ENCODE measurements at regions not wholly inside any gene's neighbourhood (a gene's known extent, or its start where the extent isn't known, plus 50 kb on each side); places are given as distances from the start of the nearest gene placed in this dataset.

GRCh38 chr3:153334558-153334957 is 172.5 kb downstream of the RAP2B start:
- no peaks in the 10 kb centered on the region for H3K27me3 ChIP-seq (ENCODE audit: control insufficient read depth in 3 of 3, insufficient read depth in 3 of 3, low read length in 3 of 3)
- H3K4me3 ChIP-seq (ENCODE audit: low read depth in 1 of 3, low read length in 3 of 3) = no peak overlapping the region
- no peak for DNase-seq
- FAIRE-seq = no peak
- H3K36me3 ChIP-seq (ENCODE audit: control insufficient read depth in 3 of 3, insufficient read depth in 2 of 3, low read depth in 1 of 3, low read length in 3 of 3) = no peaks in the 10 kb centered on the region
- 92 to 100% (median 94%) methylated on average over 1 of the region's 1 CpG for WGBS, 3 donors
- no peaks in the 10 kb centered on the region for H3K4me1 ChIP-seq (ENCODE audit: control insufficient read depth in 3 of 3, insufficient read depth in 2 of 3, low read depth in 1 of 3, low read length in 2 of 3)
- no peak overlapping the region for H3K27ac ChIP-seq (ENCODE audit: low read depth in 1 of 3, low read length in 2 of 3)
- no peaks in the 10 kb centered on the region for H3K9me3 ChIP-seq (ENCODE audit: control insufficient read depth in 2 of 2, insufficient read depth in 1 of 2, low read depth in 1 of 2, low read length in 1 of 2)

DNA sequence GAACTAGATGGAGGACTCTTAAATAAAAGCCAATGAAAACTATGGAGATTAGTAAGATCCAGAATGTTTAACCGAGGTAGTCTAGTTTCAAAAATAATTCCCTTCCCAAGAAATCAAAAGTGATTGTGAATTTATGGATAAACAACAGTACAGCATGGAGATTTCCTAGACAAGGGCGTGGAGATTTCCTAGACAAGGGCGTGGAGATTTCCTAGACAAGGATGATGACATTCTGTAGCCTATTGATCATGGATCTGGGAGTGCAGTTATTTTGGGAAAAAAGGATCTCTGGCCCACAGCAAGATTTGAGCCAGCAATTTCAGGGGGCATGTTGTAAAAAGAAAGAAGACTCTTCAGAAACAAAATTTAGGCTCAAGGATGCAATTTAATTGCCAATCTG is 175.3 kb downstream of the RAP2B start:
- Histone ChIP-seq H3K36me3 (ENCODE audit: control insufficient read depth in 3 of 3, insufficient read depth in 2 of 3, low read depth in 1 of 3, low read length in 3 of 3) (no peaks in the 10 kb centered on the region), H3K4me3 (ENCODE audit: low read depth in 1 of 3, low read length in 3 of 3) (no peak overlapping the region), H3K27me3 (ENCODE audit: control insufficient read depth in 3 of 3, insufficient read depth in 3 of 3, low read length in 3 of 3) (no peaks in the 10 kb centered on the region), H3K9me3 (ENCODE audit: control insufficient read depth in 2 of 2, insufficient read depth in 1 of 2, low read depth in 1 of 2, low read length in 1 of 2) (peaks cover 0 to 7% of the 10 kb centered on the region in 2 donors), H3K4me1 (ENCODE audit: control insufficient read depth in 3 of 3, insufficient read depth in 2 of 3, low read depth in 1 of 3, low read length in 2 of 3) (no peaks in the 10 kb centered on the region), H3K27ac (ENCODE audit: low read depth in 1 of 3, low read length in 2 of 3) (no peak overlapping the region)
- no peak for FAIRE-seq
- 64 to 85% (median 66%) methylated on average over 3 of the region's 3 CpGs for WGBS, 3 donors
- DNase-seq = no peak

- DNase-seq (no peak), FAIRE-seq (no peak)
- Histone ChIP-seq H3K9me3 (ENCODE audit: control insufficient read depth in 2 of 2, insufficient read depth in 1 of 2, low read depth in 1 of 2, low read length in 1 of 2) (peaks cover 0 to 7% of the 10 kb centered on the region in 2 donors), H3K4me1 (ENCODE audit: control insufficient read depth in 3 of 3, insufficient read depth in 2 of 3, low read depth in 1 of 3, low read length in 2 of 3) (no peaks in the 10 kb centered on the region), H3K27ac (ENCODE audit: low read depth in 1 of 3, low read length in 2 of 3) (no peak overlapping the region), H3K36me3 (ENCODE audit: control insufficient read depth in 3 of 3, insufficient read depth in 2 of 3, low read depth in 1 of 3, low read length in 3 of 3) (no peaks in the 10 kb centered on the region), H3K4me3 (ENCODE audit: low read depth in 1 of 3, low read length in 3 of 3) (no peak overlapping the region), H3K27me3 (ENCODE audit: control insufficient read depth in 3 of 3, insufficient read depth in 3 of 3, low read length in 3 of 3) (no peaks in the 10 kb centered on the region)
- 62 to 74% (median 74%) methylated on average over 3 of the region's 3 CpGs for WGBS, 3 donors
These were observed 176.5 kb downstream of the RAP2B start for GRCh38 chr3:153338487-153338886.

DNA sequence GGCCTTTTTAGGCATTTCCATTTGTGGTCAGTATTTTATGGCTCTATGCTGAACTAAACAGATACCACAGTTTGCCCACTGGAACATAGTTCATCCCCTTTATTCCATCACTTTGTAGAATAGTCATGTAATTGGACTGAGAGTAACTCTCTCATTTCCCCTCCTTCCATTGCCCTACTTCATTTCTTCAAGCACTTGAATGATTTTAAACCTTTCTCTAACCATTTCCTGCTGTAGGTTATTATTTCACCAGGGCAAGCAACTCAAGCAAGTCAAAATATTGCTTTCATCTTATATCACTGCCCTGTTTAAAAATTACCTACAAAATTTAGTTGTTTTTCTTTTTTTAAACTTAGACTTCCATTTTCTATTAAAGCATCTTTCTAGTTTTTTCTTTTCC is 177.0 kb downstream of the RAP2B start:
- DNase-seq (no peak), FAIRE-seq (no peak)
- H3K4me3 ChIP-seq (ENCODE audit: low read depth in 1 of 3, low read length in 3 of 3) = no peak overlapping the region
- H3K4me1 ChIP-seq (ENCODE audit: control insufficient read depth in 3 of 3, insufficient read depth in 2 of 3, low read depth in 1 of 3, low read length in 2 of 3) = no peaks in the 10 kb centered on the region
- peaks cover 0 to 7% of the 10 kb centered on the region in 2 donors for H3K9me3 ChIP-seq (ENCODE audit: control insufficient read depth in 2 of 2, insufficient read depth in 1 of 2, low read depth in 1 of 2, low read length in 1 of 2)
- H3K36me3 ChIP-seq (ENCODE audit: control insufficient read depth in 3 of 3, insufficient read depth in 2 of 3, low read depth in 1 of 3, low read length in 3 of 3) = no peaks in the 10 kb centered on the region
- no peaks in the 10 kb centered on the region for H3K27me3 ChIP-seq (ENCODE audit: control insufficient read depth in 3 of 3, insufficient read depth in 3 of 3, low read length in 3 of 3)
- H3K27ac ChIP-seq (ENCODE audit: low read depth in 1 of 3, low read length in 2 of 3) = no peak overlapping the region

- Histone ChIP-seq H3K9me3 (ENCODE audit: control insufficient read depth in 2 of 2, insufficient read depth in 1 of 2, low read depth in 1 of 2, low read length in 1 of 2) (peaks cover 0 to 10% of the 10 kb centered on the region in 2 donors), H3K27ac (ENCODE audit: low read depth in 1 of 3, low read length in 2 of 3) (no peak overlapping the region)
- 56 to 70% (median 63%) methylated on average over 3 of the region's 3 CpGs for WGBS, 3 donors
These were observed 182.2 kb downstream of the RAP2B start for GRCh38 chr3:153343988-153344782.

GRCh38 chr3:153348457-153349107 is 186.6 kb downstream of the RAP2B start:
- no peaks in the 10 kb centered on the region for H3K27me3 ChIP-seq (ENCODE audit: control insufficient read depth in 3 of 3, insufficient read depth in 3 of 3, low read length in 3 of 3)

More at GRCh38 chr3:153343988-153344782, 182.2 kb downstream of the RAP2B start:
- no peak for DNase-seq
- no peaks in the 10 kb centered on the region for H3K27me3 ChIP-seq (ENCODE audit: control insufficient read depth in 3 of 3, insufficient read depth in 3 of 3, low read length in 3 of 3)
- no peak for FAIRE-seq
- H3K4me3 ChIP-seq (ENCODE audit: low read depth in 1 of 3, low read length in 3 of 3) = no peak overlapping the region
- no peaks in the 10 kb centered on the region for H3K4me1 ChIP-seq (ENCODE audit: control insufficient read depth in 3 of 3, insufficient read depth in 2 of 3, low read depth in 1 of 3, low read length in 2 of 3)
- no peaks in the 10 kb centered on the region for H3K36me3 ChIP-seq (ENCODE audit: control insufficient read depth in 3 of 3, insufficient read depth in 2 of 3, low read depth in 1 of 3, low read length in 3 of 3)

GRCh38 chr3:153349108-153349499 is 187.1 kb downstream of the RAP2B start:
- peaks cover 0 to 3% of the 10 kb centered on the region in 2 donors for H3K9me3 ChIP-seq (ENCODE audit: control insufficient read depth in 2 of 2, insufficient read depth in 1 of 2, low read depth in 1 of 2, low read length in 1 of 2)
- H3K4me3 ChIP-seq (ENCODE audit: low read depth in 1 of 3, low read length in 3 of 3) = no peak overlapping the region
- H3K4me1 ChIP-seq (ENCODE audit: control insufficient read depth in 3 of 3, insufficient read depth in 2 of 3, low read depth in 1 of 3, low read length in 2 of 3) = no peaks in the 10 kb centered on the region
- WGBS, 3 donors = 81 to 92% (median 89%) methylated on average over 1 of the region's 1 CpG
- H3K27ac ChIP-seq (ENCODE audit: low read depth in 1 of 3, low read length in 2 of 3) = no peak overlapping the region
- H3K36me3 ChIP-seq (ENCODE audit: control insufficient read depth in 3 of 3, insufficient read depth in 2 of 3, low read depth in 1 of 3, low read length in 3 of 3) = no peaks in the 10 kb centered on the region
- no peak for DNase-seq
- FAIRE-seq = no peak
- H3K27me3 ChIP-seq (ENCODE audit: control insufficient read depth in 3 of 3, insufficient read depth in 3 of 3, low read length in 3 of 3) = no peaks in the 10 kb centered on the region

More at GRCh38 chr3:153348457-153349107, 186.6 kb downstream of the RAP2B start:
- H3K9me3 ChIP-seq (ENCODE audit: control insufficient read depth in 2 of 2, insufficient read depth in 1 of 2, low read depth in 1 of 2, low read length in 1 of 2) = peaks cover 0 to 3% of the 10 kb centered on the region in 2 donors
- H3K36me3 ChIP-seq (ENCODE audit: control insufficient read depth in 3 of 3, insufficient read depth in 2 of 3, low read depth in 1 of 3, low read length in 3 of 3) = no peaks in the 10 kb centered on the region
- 51 to 63% (median 61%) methylated on average over 2 of the region's 2 CpGs for WGBS, 3 donors
- H3K4me1 ChIP-seq (ENCODE audit: control insufficient read depth in 3 of 3, insufficient read depth in 2 of 3, low read depth in 1 of 3, low read length in 2 of 3) = no peaks in the 10 kb centered on the region
- FAIRE-seq (no peak), DNase-seq (no peak)
- H3K4me3 ChIP-seq (ENCODE audit: low read depth in 1 of 3, low read length in 3 of 3) = no peak overlapping the region
- no peak overlapping the region for H3K27ac ChIP-seq (ENCODE audit: low read depth in 1 of 3, low read length in 2 of 3)

GRCh38 chr3:153350420-153350819 is 188.4 kb downstream of the RAP2B start:
- no peak overlapping the region for H3K27ac ChIP-seq (ENCODE audit: low read depth in 1 of 3, low read length in 2 of 3)
- 72 to 82% (median 73%) methylated on average over 2 of the region's 2 CpGs for WGBS, 3 donors
- H3K9me3 ChIP-seq (ENCODE audit: control insufficient read depth in 2 of 2, insufficient read depth in 1 of 2, low read depth in 1 of 2, low read length in 1 of 2) = no peaks in the 10 kb centered on the region
- no peaks in the 10 kb centered on the region for H3K4me1 ChIP-seq (ENCODE audit: control insufficient read depth in 3 of 3, insufficient read depth in 2 of 3, low read depth in 1 of 3, low read length in 2 of 3)
- DNase-seq (no peak), FAIRE-seq (no peak)
- no peaks in the 10 kb centered on the region for H3K36me3 ChIP-seq (ENCODE audit: control insufficient read depth in 3 of 3, insufficient read depth in 2 of 3, low read depth in 1 of 3, low read length in 3 of 3)
- H3K27me3 ChIP-seq (ENCODE audit: control insufficient read depth in 3 of 3, insufficient read depth in 3 of 3, low read length in 3 of 3) = no peaks in the 10 kb centered on the region
- H3K4me3 ChIP-seq (ENCODE audit: low read depth in 1 of 3, low read length in 3 of 3) = no peak overlapping the region
